ENCODE measurements at regions not wholly inside any gene's neighbourhood (a gene's known extent, or its start where the extent isn't known, plus 50 kb on each side); places are given as distances from the start of the nearest gene placed in this dataset.

DNA sequence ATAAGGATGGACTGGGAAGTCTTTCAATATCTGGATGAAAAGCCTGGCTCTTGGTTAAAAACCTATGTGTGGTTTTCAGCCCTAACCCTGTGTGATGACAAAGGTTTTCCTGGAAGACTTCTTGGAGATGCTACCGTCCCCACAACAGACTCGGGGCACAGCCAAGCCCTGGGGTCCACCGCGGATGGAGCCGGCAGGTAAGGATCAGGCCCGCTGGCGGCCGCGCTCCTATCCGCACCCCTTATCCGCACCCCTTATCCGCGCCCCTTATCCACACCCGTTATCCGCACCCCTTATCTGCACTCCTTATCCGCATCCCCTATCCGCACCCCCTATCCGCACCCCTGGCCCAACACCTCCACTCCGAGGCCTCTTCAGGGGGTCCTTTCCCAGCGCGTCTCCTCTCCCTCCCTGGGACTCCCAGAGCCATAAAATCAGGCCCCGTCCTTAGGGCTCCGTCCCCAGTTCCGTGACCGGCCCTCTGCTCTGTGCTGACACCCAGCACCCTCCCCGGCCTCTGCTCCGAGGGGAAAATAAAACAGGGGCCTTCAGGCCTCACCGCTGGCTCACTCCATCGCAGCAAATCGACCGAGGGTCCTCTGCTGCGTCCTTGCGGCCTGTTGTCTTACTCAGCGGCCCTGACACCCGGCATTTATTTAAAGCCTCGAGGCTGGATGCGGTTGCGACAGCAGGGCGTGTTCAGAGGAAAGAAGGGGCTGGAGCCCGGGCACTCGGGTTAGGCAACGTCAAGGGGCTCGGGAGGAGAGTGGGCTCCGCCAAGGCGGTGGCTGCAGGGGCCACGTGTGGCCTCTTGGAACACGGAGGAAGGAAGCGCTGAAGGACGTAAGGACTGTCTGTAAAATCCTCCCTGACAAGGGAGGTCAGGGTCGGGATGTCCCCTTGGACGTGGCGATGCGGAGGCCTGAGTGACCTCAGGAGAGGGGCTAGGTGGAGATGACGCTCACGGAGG, 215.1 kb upstream of the ADARB2 start:
- H3K4me1 ChIP-seq (ENCODE audit: insufficient read depth): no peaks in the 10 kb centered on the region
- no peak overlapping the region for H3K4me3 ChIP-seq
- intact Hi-C loops (cut with DNase I): no loop called here
- 91 to 95% (median 91%) methylated on average over 55 of the region's 55 CpGs for WGBS, 3 donors
- H3K27ac ChIP-seq: no peak overlapping the region
- DNase-seq: no peak
- no peaks in the 10 kb centered on the region for H3K9me3 ChIP-seq
- H3K27me3 ChIP-seq: no peaks in the 10 kb centered on the region
- H3K36me3 ChIP-seq: peaks cover 3% of the 10 kb centered on the region
- TF ChIP-seq POLR2A (IDR thresholded peaks at IDR 0.05) (no peak), EP300 (IDR thresholded peaks at IDR 0.05) (no peak), CTCF (IDR thresholded peaks at IDR 0.05) (no peak)

GRCh38 chr10:1950803-1951495, 213.6 kb upstream of the ADARB2 start:
- intact Hi-C loops (cut with DNase I): no loop called here
- Histone ChIP-seq H3K36me3 (peaks cover 3% of the 10 kb centered on the region), H3K27ac (no peak overlapping the region), H3K4me3 (no peak overlapping the region), H3K27me3 (no peaks in the 10 kb centered on the region), H3K4me1 (ENCODE audit: insufficient read depth) (no peaks in the 10 kb centered on the region), H3K9me3 (no peaks in the 10 kb centered on the region)
- DNase-seq: no peak
- TF ChIP-seq EP300 (IDR thresholded peaks at IDR 0.05): no peak
- no peak for TF ChIP-seq POLR2A (IDR thresholded peaks at IDR 0.05)
- no peak for TF ChIP-seq CTCF (IDR thresholded peaks at IDR 0.05)
- 17 to 43% (median 20%) methylated on average over 7 of the region's 7 CpGs for WGBS, 3 donors

GRCh38 chr10:1947464-1948003, 210.2 kb upstream of the ADARB2 start:
- Histone ChIP-seq H3K27me3 (no peaks in the 10 kb centered on the region), H3K27ac (no peak overlapping the region), H3K36me3 (peaks cover 3% of the 10 kb centered on the region), H3K9me3 (no peaks in the 10 kb centered on the region), H3K4me1 (ENCODE audit: insufficient read depth) (no peaks in the 10 kb centered on the region), H3K4me3 (no peak overlapping the region)
- intact Hi-C loops (cut with DNase I): no loop called here
- DNase-seq: no peak
- 86 to 93% (median 91%) methylated on average over 4 of the region's 4 CpGs for whole genome bisulfite sequencing, 3 donors
- TF ChIP-seq POLR2A (IDR thresholded peaks at IDR 0.05): no peak
- TF ChIP-seq CTCF (IDR thresholded peaks at IDR 0.05): no peak
- no peak for TF ChIP-seq EP300 (IDR thresholded peaks at IDR 0.05)

DNA sequence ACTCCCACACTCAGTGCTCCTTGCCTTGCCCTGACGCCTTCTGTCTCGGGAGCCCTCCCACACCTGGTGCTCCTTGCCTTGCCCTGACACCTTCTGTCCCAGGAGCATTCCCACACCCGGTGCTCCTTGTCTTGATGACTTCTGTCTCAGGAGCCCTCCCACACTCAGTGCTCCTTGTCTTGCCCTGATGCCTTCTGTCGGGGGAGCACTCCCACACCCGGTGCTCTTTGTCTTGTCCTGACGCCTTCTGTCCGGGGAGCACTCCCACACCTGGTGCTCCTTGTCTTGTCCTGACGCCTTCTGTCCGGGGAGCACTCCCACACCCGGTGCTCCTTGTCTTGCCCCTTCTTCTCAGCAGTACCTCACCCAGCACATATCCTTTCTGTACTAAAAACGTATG, 207.2 kb upstream of the ADARB2 start:
- 77 to 86% (median 85%) methylated on average over 11 of the region's 11 CpGs for WGBS, 3 donors

More for the DNA sequence above, 207.2 kb upstream of the ADARB2 start:
- H3K4me1 ChIP-seq (ENCODE audit: insufficient read depth): no peaks in the 10 kb centered on the region
- no peak overlapping the region for H3K4me3 ChIP-seq
- H3K27me3 ChIP-seq: no peaks in the 10 kb centered on the region
- TF ChIP-seq CTCF (IDR thresholded peaks at IDR 0.05) (no peak), POLR2A (IDR thresholded peaks at IDR 0.05) (no peak), EP300 (IDR thresholded peaks at IDR 0.05) (no peak)
- H3K36me3 ChIP-seq: peaks cover 3% of the 10 kb centered on the region
- no peak for DNase-seq
- intact Hi-C loops (cut with DNase I): no loop called here
- no peak overlapping the region for H3K27ac ChIP-seq
- no peaks in the 10 kb centered on the region for H3K9me3 ChIP-seq
